WTC11 (cell line): ENCODE measurements at regions not wholly inside any gene's neighbourhood (a gene's known extent, or its start where the extent isn't known, plus 50 kb on each side); places are given as distances from the start of the nearest gene placed in this dataset.

Experiments used
- ATAC-seq: fragments of 200-7000 bp; cut with Tn5 transposase; 2 replicates; pipeline ENCODE4 v1.10.0; 2021; ENCODE audit warnings: mild to moderate bottlenecking, moderate library complexity
- CTCF ChIA-PET: fragments of 300-600 bp; sonication (Branson Sonifier 250); formaldehyde crosslinking; loops from one replicate; lab custom pipeline; 2021; ENCODE audit warnings: antibody characterized with exemption; lab: Charles Lee
- POLR2A ChIA-PET: fragments of 350-600 bp; sonication (Branson Sonifier 250); formaldehyde crosslinking; loops from one replicate; lab custom pipeline; 2021; ENCODE audit warnings: antibody characterized with exemption; lab: Charles Lee
- DNase-seq: peaks from one replicate; pipeline ENCODE4 v3.0.0; 2021; ENCODE audit warnings: low spot score
- H3K27ac Mint-ChIP-seq: 2 replicates; pipeline ENCODE4 v1.8.0; 2021; ENCODE audit warnings: mixed read lengths
- H3K27me3 Mint-ChIP-seq: 2 replicates; pipeline ENCODE4 v1.8.0; 2021; ENCODE audit warnings: low read depth, mild to moderate bottlenecking, moderate library complexity, mixed read lengths
- H3K36me3 Mint-ChIP-seq: 2 replicates; pipeline ENCODE4 v1.8.0; 2021; ENCODE audit warnings: mixed read lengths
- H3K4me1 Mint-ChIP-seq: 2 replicates; pipeline ENCODE4 v1.8.0; 2022; ENCODE audit warnings: mixed read lengths
- H3K4me3 Mint-ChIP-seq: 2 replicates; pipeline ENCODE4 v1.8.0; 2021; ENCODE audit warnings: mild to moderate bottlenecking, moderate library complexity, mixed read lengths
- H3K9me3 Mint-ChIP-seq: 2 replicates; pipeline ENCODE4 v1.8.0; 2021; ENCODE audit warnings: mixed read lengths
- CBFB ChIP-seq: sonication (generic); formaldehyde crosslinking; IDR thresholded peaks from 2 replicates; pipeline ENCODE4 v1.8.1; 2022; ENCODE audit warnings: mild to moderate bottlenecking, low read depth, missing genetic modification reagents
- EMX1 ChIP-seq: fragments of 250-450 bp; sonication (Bioruptor Pico); IDR thresholded peaks from 2 replicates; pipeline ENCODE4 v1.8.0; 2021; ENCODE audit warnings: mild to moderate bottlenecking
- GRHL2 ChIP-seq: fragments of 250-450 bp; sonication (Bioruptor Pico); IDR thresholded peaks from 2 replicates; pipeline ENCODE4 v1.8.0; 2022; ENCODE audit warnings: mild to moderate bottlenecking, moderate library complexity; ENCODE audit not compliant: insufficient replicate concordance, severe bottlenecking
- HMGA2 ChIP-seq: fragments of 250-450 bp; sonication (Bioruptor Pico); IDR thresholded peaks from 2 replicates; pipeline ENCODE4 v1.4.0; 2021; ENCODE audit warnings: mild to moderate bottlenecking, moderate library complexity
- IRF2 ChIP-seq: sonication (generic); formaldehyde crosslinking; IDR thresholded peaks from 2 replicates; pipeline ENCODE4 v1.8.0; 2022; ENCODE audit warnings: low read depth, missing genetic modification reagents, borderline replicate concordance
- MXD4 ChIP-seq: fragments of 250-450 bp; sonication (Bioruptor Pico); IDR thresholded peaks from 2 replicates; pipeline ENCODE4 v1.8.0; 2021; ENCODE audit warnings: mild to moderate bottlenecking, moderate library complexity, borderline replicate concordance
- OVOL2 ChIP-seq: fragments of 250-450 bp; sonication (Bioruptor Pico); IDR thresholded peaks from 2 replicates; pipeline ENCODE4 v1.9.0; 2021; ENCODE audit warnings: mild to moderate bottlenecking, borderline replicate concordance
- PRRX2 ChIP-seq: fragments of 250-450 bp; sonication (Bioruptor Pico); IDR thresholded peaks from 2 replicates; pipeline ENCODE4 v1.8.0; 2021; ENCODE audit warnings: mild to moderate bottlenecking
- RELA ChIP-seq: sonication (generic); formaldehyde crosslinking; IDR thresholded peaks from 2 replicates; pipeline ENCODE4 v1.8.1; 2022; ENCODE audit warnings: missing genetic modification reagents, mild to moderate bottlenecking, borderline replicate concordance
- RORB ChIP-seq: fragments of 250-450 bp; sonication (Bioruptor Pico); IDR thresholded peaks from 2 replicates; pipeline ENCODE4 v1.9.0; 2021; ENCODE audit warnings: mild to moderate bottlenecking
- ZNF232 ChIP-seq: sonication (generic); formaldehyde crosslinking; IDR thresholded peaks from 2 replicates; pipeline ENCODE4 v1.8.0; 2022; ENCODE audit warnings: mild to moderate bottlenecking, missing genetic modification reagents
- ZNF396 ChIP-seq: fragments of 250-450 bp; sonication (Bioruptor Pico); IDR thresholded peaks from 2 replicates; pipeline ENCODE4 v1.8.0; 2021; ENCODE audit warnings: mild to moderate bottlenecking, moderate library complexity, borderline replicate concordance
- ZNF416 ChIP-seq: fragments of 250-450 bp; sonication (Bioruptor Pico); IDR thresholded peaks from 2 replicates; pipeline ENCODE4 v1.9.0; 2021; ENCODE audit warnings: mild to moderate bottlenecking, inconsistent platforms
- TF ChIP-seq, protein P1 (sequence below): sonication (generic); formaldehyde crosslinking; IDR thresholded peaks from 2 replicates; pipeline ENCODE4 v1.8.0; 2023; ENCODE audit warnings: mild to moderate bottlenecking, missing genetic modification reagents
- TF ChIP-seq, protein P2 (sequence below): sonication (generic); formaldehyde crosslinking; IDR thresholded peaks from 2 replicates; pipeline ENCODE4 v1.8.1; 2023; ENCODE audit warnings: mild to moderate bottlenecking, missing genetic modification reagents, moderate library complexity
- TF ChIP-seq, protein P3 (sequence below): sonication (generic); formaldehyde crosslinking; IDR thresholded peaks from 2 replicates; pipeline ENCODE4 v1.8.0; 2022; ENCODE audit warnings: mild to moderate bottlenecking, missing genetic modification reagents
- TF ChIP-seq, protein P4 (sequence below): fragments of 200-600 bp; IDR thresholded peaks from 2 replicates; pipeline ENCODE4 v1.8.0; 2022; ENCODE audit warnings: antibody characterized with exemption
- TF ChIP-seq, protein P5 (sequence below): sonication (generic); formaldehyde crosslinking; IDR thresholded peaks from 2 replicates; pipeline ENCODE4 v1.8.1; 2023; ENCODE audit warnings: mild to moderate bottlenecking, moderate library complexity, missing genetic modification reagents

DNA sequence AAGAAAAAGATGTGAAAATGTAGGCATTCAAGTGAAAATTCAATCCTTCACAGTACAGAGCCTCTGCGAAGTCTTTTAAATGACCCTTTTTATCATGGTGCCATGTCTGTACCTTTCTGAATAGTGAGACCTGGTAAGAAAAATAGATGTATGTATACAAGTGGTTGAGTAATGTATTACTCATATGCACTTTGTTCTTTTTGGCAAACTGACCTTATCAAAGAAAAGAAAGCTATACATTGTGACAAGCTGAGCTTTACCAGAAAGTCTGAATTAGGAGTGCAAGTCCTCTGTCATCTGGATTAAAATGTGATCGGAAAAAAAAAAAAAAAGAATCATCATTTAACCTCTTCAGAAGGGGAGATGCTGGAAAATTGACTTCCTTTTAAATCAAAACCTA, 356.4 kb upstream of the CCNH start (continued):
- TF ChIP-seq, protein P1, sequence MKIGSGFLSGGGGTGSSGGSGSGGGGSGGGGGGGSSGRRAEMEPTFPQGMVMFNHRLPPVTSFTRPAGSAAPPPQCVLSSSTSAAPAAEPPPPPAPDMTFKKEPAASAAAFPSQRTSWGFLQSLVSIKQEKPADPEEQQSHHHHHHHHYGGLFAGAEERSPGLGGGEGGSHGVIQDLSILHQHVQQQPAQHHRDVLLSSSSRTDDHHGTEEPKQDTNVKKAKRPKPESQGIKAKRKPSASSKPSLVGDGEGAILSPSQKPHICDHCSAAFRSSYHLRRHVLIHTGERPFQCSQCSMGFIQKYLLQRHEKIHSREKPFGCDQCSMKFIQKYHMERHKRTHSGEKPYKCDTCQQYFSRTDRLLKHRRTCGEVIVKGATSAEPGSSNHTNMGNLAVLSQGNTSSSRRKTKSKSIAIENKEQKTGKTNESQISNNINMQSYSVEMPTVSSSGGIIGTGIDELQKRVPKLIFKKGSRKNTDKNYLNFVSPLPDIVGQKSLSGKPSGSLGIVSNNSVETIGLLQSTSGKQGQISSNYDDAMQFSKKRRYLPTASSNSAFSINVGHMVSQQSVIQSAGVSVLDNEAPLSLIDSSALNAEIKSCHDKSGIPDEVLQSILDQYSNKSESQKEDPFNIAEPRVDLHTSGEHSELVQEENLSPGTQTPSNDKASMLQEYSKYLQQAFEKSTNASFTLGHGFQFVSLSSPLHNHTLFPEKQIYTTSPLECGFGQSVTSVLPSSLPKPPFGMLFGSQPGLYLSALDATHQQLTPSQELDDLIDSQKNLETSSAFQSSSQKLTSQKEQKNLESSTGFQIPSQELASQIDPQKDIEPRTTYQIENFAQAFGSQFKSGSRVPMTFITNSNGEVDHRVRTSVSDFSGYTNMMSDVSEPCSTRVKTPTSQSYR: no peak
- no peak for TF ChIP-seq MXD4 (CRISPR knock-in tag)
- TF ChIP-seq ZNF416: no peak
- no peak for TF ChIP-seq EMX1
- TF ChIP-seq CBFB (CRISPR knock-in tag): no peak
- TF ChIP-seq ZNF232: no peak
- no peak for TF ChIP-seq PRRX2 (CRISPR knock-in tag)
- no peak for TF ChIP-seq HMGA2 (CRISPR knock-in tag)
- TF ChIP-seq GRHL2 (CRISPR knock-in tag): no peak
- TF ChIP-seq, protein P2, sequence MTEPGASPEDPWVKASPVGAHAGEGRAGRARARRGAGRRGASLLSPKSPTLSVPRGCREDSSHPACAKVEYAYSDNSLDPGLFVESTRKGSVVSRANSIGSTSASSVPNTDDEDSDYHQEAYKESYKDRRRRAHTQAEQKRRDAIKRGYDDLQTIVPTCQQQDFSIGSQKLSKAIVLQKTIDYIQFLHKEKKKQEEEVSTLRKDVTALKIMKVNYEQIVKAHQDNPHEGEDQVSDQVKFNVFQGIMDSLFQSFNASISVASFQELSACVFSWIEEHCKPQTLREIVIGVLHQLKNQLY (CRISPR knock-in tag): no peak

DNA sequence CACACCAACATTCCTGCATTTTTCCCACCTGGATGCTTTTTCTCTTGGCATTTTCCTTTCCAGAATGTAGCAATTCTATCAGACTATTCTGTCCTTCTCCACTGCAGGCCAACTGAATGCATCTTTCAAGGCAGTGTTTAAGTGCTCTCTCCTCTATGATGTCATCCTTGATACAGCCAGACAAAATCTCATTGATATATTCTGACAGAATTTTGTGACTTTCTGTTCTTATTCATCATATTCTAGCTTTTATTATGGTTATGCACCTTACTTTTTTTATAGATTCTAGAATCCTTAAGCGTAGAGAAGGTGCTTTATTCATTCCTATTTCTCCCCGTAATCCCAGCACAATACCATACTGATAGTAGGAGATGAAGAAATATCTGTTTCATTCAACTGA, 355.5 kb upstream of the CCNH start:
- CTCF ChIA-PET: interaction anchor here (0.7 kb wide), 1 partner anchor 956 kb away, joined by 3 read pairs; no protein-coding TSS in a partner anchor
- peaks cover 11% of the 10 kb centered on the region for H3K4me1 Mint-ChIP-seq
- peaks cover 7% of the 10 kb centered on the region for H3K27me3 Mint-ChIP-seq
- TF ChIP-seq PRRX2 (CRISPR knock-in tag): no peak
- TF ChIP-seq, protein P2 (CRISPR knock-in tag): no peak
- no peak for TF ChIP-seq IRF2
- TF ChIP-seq RELA (CRISPR knock-in tag): no peak
- no peak for TF ChIP-seq ZNF396 (CRISPR knock-in tag)
- TF ChIP-seq, protein P3, sequence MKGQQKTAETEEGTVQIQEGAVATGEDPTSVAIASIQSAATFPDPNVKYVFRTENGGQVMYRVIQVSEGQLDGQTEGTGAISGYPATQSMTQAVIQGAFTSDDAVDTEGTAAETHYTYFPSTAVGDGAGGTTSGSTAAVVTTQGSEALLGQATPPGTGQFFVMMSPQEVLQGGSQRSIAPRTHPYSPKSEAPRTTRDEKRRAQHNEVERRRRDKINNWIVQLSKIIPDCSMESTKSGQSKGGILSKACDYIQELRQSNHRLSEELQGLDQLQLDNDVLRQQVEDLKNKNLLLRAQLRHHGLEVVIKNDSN (CRISPR knock-in tag): no peak
- TF ChIP-seq OVOL2 (CRISPR knock-in tag): no peak
- TF ChIP-seq, protein P4, sequence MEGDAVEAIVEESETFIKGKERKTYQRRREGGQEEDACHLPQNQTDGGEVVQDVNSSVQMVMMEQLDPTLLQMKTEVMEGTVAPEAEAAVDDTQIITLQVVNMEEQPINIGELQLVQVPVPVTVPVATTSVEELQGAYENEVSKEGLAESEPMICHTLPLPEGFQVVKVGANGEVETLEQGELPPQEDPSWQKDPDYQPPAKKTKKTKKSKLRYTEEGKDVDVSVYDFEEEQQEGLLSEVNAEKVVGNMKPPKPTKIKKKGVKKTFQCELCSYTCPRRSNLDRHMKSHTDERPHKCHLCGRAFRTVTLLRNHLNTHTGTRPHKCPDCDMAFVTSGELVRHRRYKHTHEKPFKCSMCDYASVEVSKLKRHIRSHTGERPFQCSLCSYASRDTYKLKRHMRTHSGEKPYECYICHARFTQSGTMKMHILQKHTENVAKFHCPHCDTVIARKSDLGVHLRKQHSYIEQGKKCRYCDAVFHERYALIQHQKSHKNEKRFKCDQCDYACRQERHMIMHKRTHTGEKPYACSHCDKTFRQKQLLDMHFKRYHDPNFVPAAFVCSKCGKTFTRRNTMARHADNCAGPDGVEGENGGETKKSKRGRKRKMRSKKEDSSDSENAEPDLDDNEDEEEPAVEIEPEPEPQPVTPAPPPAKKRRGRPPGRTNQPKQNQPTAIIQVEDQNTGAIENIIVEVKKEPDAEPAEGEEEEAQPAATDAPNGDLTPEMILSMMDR: no peak
- TF ChIP-seq, protein P5, sequence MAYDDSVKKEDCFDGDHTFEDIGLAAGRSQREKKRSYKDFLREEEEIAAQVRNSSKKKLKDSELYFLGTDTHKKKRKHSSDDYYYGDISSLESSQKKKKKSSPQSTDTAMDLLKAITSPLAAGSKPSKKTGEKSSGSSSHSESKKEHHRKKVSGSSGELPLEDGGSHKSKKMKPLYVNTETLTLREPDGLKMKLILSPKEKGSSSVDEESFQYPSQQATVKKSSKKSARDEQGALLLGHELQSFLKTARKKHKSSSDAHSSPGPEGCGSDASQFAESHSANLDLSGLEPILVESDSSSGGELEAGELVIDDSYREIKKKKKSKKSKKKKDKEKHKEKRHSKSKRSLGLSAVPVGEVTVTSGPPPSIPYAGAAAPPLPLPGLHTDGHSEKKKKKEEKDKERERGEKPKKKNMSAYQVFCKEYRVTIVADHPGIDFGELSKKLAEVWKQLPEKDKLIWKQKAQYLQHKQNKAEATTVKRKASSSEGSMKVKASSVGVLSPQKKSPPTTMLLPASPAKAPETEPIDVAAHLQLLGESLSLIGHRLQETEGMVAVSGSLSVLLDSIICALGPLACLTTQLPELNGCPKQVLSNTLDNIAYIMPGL: no peak
- TF ChIP-seq RORB (CRISPR knock-in tag): no peak
- TF ChIP-seq, all 79 proteins: peak for 0
- POLR2A ChIA-PET: no interaction called here
- DNase-seq (no peak), ATAC-seq (no peak)
- Mint-ChIP-seq H3K9me3 (no peaks in the 10 kb centered on the region), H3K36me3 (no peaks in the 10 kb centered on the region), H3K4me3 (no peak overlapping the region), H3K27ac (no peak overlapping the region)
